ENCODE measurements at regions not wholly inside any gene's neighbourhood (a gene's known extent, or its start where the extent isn't known, plus 50 kb on each side); places are given as distances from the start of the nearest gene placed in this dataset.

DNA sequence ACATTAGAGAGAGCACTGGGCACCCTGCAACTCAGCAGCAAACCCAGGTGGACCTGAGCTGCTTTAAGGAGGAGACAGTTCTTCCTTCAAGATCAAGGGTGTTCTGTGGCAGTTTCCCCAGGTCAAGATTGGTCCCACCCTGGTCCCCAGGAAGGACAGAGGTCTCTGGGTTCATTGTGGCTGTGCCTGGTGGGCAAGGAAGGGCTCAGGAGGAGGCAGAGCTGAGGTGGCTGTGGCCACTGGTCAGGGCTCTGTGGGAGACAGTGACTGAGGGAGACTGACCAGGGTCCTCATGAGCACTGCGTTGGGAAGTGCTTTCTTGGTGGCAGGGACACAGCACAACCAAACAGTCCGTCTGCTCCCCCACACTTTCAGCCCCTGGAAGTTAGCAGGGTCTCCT is 141.3 kb downstream of the FCRL5 start:
- Histone ChIP-seq H2AFZ (no peak overlapping the region), H3K4me3 (no peak overlapping the region), H3K79me2 (ENCODE audit: low read depth) (no peaks in the 10 kb centered on the region), H3K27ac (no peak overlapping the region), H3K36me3 (ENCODE audit: low read depth) (no peaks in the 10 kb centered on the region), H3K27me3 (ENCODE audit: insufficient read depth, low read depth) (no peaks in the 10 kb centered on the region), H3K4me1 (replicated peaks; ENCODE audit: insufficient read depth) (no peaks in the 10 kb centered on the region), H3K9me2 (ENCODE audit: insufficient read depth) (no peaks in the 10 kb centered on the region), H3K4me2 (no peak overlapping the region), H3F3A (ENCODE audit: insufficient read depth, low read depth) (no peaks in the 10 kb centered on the region), H3K9me3 (ENCODE audit: insufficient read depth, low read depth) (no peaks in the 10 kb centered on the region), H4K20me1 (ENCODE audit: insufficient read depth) (no peaks in the 10 kb centered on the region)
- POLR2A ChIA-PET (ENCODE audit: unreplicated experiment) = no interaction called here
- no peak for DNase-seq
- no TSS peak for BruUV-seq (replicated peaks)
- intact Hi-C loops (cut with micrococcal nuclease; ENCODE audit: unreplicated experiment) = no loop called here
- TF ChIP-seq CTCF (conservative IDR thresholded peaks at IDR 0.05) (no peak), EZH2 (IDR thresholded peaks at IDR 0.05; ENCODE audit: low read depth) (no peak)
- CTCF ChIA-PET = no interaction called here

- no peak overlapping the region for H3K4me3 ChIP-seq
- H3K9me2 ChIP-seq (ENCODE audit: insufficient read depth) = no peaks in the 10 kb centered on the region
- no peaks in the 10 kb centered on the region for H4K20me1 ChIP-seq (ENCODE audit: insufficient read depth)
- H3F3A ChIP-seq (ENCODE audit: insufficient read depth, low read depth) = no peaks in the 10 kb centered on the region
- no peaks in the 10 kb centered on the region for H3K9me3 ChIP-seq (ENCODE audit: insufficient read depth, low read depth)
- BruUV-seq (replicated peaks) = no TSS peak
- no peak overlapping the region for H3K4me2 ChIP-seq
- H3K4me1 ChIP-seq (replicated peaks; ENCODE audit: insufficient read depth) = no peaks in the 10 kb centered on the region
- no peak for DNase-seq
- ChIA-PET POLR2A (ENCODE audit: unreplicated experiment) (no interaction called here), CTCF (no interaction called here)
- no peak overlapping the region for H2AFZ ChIP-seq
- intact Hi-C loops (cut with micrococcal nuclease; ENCODE audit: unreplicated experiment) = no loop called here
- no peak for TF ChIP-seq EZH2 (IDR thresholded peaks at IDR 0.05; ENCODE audit: low read depth)
- H3K36me3 ChIP-seq (ENCODE audit: low read depth) = no peaks in the 10 kb centered on the region
- no peak overlapping the region for H3K27ac ChIP-seq
- no peaks in the 10 kb centered on the region for H3K27me3 ChIP-seq (ENCODE audit: insufficient read depth, low read depth)
- H3K79me2 ChIP-seq (ENCODE audit: low read depth) = no peaks in the 10 kb centered on the region
Measured at GRCh38 chr1:157410457-157410856, 141.9 kb downstream of the FCRL5 start.

GRCh38 chr1:157409927-157410326 is 142.4 kb downstream of the FCRL5 start:
- no peak overlapping the region for H3K27ac ChIP-seq
- intact Hi-C loops (cut with micrococcal nuclease; ENCODE audit: unreplicated experiment) = no loop called here
- no peaks in the 10 kb centered on the region for H4K20me1 ChIP-seq (ENCODE audit: insufficient read depth)
- no TSS peak for BruUV-seq (replicated peaks)
- H3K9me3 ChIP-seq (ENCODE audit: insufficient read depth, low read depth) = no peaks in the 10 kb centered on the region
- ChIA-PET CTCF (no interaction called here), POLR2A (ENCODE audit: unreplicated experiment) (no interaction called here)
- no peak overlapping the region for H2AFZ ChIP-seq
- H3K79me2 ChIP-seq (ENCODE audit: low read depth) = no peaks in the 10 kb centered on the region
- no peaks in the 10 kb centered on the region for H3K4me1 ChIP-seq (replicated peaks; ENCODE audit: insufficient read depth)
- H3K4me3 ChIP-seq = no peak overlapping the region
- TF ChIP-seq CTCF (conservative IDR thresholded peaks at IDR 0.05) (no peak), EZH2 (IDR thresholded peaks at IDR 0.05; ENCODE audit: low read depth) (no peak)
- DNase-seq = no peak
- H3K4me2 ChIP-seq = no peak overlapping the region
- no peaks in the 10 kb centered on the region for H3K9me2 ChIP-seq (ENCODE audit: insufficient read depth)
- H3K36me3 ChIP-seq (ENCODE audit: low read depth) = no peaks in the 10 kb centered on the region
- no peaks in the 10 kb centered on the region for H3K27me3 ChIP-seq (ENCODE audit: insufficient read depth, low read depth)
- H3F3A ChIP-seq (ENCODE audit: insufficient read depth, low read depth) = no peaks in the 10 kb centered on the region

GRCh38 chr1:157407917-157408525 is 144.3 kb downstream of the FCRL5 start:
- intact Hi-C loops (cut with micrococcal nuclease; ENCODE audit: unreplicated experiment) = no loop called here
- Histone ChIP-seq H3K79me2 (ENCODE audit: low read depth) (no peaks in the 10 kb centered on the region), H3K4me3 (no peak overlapping the region), H3K9me2 (ENCODE audit: insufficient read depth) (no peaks in the 10 kb centered on the region), H3K4me1 (replicated peaks; ENCODE audit: insufficient read depth) (no peaks in the 10 kb centered on the region), H3K27me3 (ENCODE audit: insufficient read depth, low read depth) (no peaks in the 10 kb centered on the region), H3K36me3 (ENCODE audit: low read depth) (no peaks in the 10 kb centered on the region), H3K9me3 (ENCODE audit: insufficient read depth, low read depth) (no peaks in the 10 kb centered on the region), H4K20me1 (ENCODE audit: insufficient read depth) (no peaks in the 10 kb centered on the region), H3K4me2 (no peak overlapping the region), H2AFZ (no peak overlapping the region), H3F3A (ENCODE audit: insufficient read depth, low read depth) (no peaks in the 10 kb centered on the region), H3K27ac (no peak overlapping the region)
- ChIA-PET CTCF (no interaction called here), POLR2A (ENCODE audit: unreplicated experiment) (no interaction called here)
- DNase-seq = no peak
- BruUV-seq (replicated peaks) = no TSS peak
- TF ChIP-seq CTCF (conservative IDR thresholded peaks at IDR 0.05) (no peak), EZH2 (IDR thresholded peaks at IDR 0.05; ENCODE audit: low read depth) (no peak)

All from PC-9 (cell line).